ENCODE measurements at regions not wholly inside any gene's neighbourhood (a gene's known extent, or its start where the extent isn't known, plus 50 kb on each side); places are given as distances from the start of the nearest gene placed in this dataset.
"Not testable (repeated sequence)": the region's sequence is repeated elsewhere in the genome, so short reads cannot be mapped to it uniquely, and the experiment has no call there.

DNA sequence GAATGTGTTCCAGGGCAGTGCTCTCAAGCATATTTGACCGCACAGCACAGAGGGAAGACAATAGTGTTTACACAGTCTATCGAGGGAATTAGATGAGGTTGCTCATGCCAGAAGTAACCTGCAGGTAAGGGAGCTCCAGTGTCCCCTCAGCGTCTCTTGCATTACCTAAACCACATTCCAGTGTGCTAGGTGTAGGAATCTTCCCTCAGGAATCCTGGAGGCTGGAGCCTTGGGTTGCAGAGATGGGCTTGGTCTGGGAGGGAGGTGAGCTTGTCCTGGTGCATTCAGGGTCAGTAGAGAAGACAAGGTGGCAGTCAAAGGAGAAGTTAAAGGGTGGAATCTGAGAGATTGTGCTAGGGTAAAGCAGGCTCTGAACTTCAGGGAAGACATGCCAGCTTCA, 56.3 kb downstream of the SOX14 start:
- DNase-seq: no peak

DNA sequence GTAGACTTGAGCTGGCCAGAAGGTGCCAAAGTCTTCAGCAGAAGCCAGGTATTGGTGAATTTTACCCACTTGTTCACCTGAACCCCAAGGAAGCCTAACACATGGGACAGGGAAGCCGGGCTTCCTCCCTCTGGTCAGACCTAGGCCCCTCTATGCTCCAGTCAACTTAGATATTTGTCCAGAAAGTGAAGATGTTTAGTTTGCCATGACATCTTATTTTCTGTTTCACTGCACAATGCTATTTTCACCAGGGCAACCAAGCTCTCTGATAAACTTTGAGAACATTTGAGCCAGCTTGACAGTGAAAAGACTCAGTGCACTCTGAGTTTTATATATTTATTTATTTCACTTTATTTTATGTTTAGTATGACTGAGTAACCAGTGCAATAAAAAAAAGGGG, 71.0 kb downstream of the SOX14 start:
- DNase-seq: no peak

DNA sequence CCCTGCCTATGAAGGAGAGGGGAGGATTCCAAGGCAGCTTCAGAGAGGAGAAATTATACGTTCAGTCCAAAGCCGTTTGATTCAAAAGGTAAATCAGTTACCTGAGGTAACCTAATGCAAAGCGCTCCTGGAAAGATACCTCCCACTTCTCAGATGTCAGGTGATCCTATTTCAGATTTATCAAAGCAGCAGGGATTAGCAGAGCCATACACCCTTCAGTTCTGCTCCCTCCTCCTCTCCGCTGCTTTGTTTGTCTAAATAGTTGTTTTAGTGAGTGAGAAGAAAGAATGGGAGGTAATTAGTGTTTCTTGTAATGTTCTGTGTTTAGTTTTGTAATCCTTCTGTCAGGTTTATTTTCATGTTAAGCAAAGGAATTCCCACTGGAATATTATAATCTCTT, 81.1 kb downstream of the SOX14 start:
- DNase-seq: no peak

DNA sequence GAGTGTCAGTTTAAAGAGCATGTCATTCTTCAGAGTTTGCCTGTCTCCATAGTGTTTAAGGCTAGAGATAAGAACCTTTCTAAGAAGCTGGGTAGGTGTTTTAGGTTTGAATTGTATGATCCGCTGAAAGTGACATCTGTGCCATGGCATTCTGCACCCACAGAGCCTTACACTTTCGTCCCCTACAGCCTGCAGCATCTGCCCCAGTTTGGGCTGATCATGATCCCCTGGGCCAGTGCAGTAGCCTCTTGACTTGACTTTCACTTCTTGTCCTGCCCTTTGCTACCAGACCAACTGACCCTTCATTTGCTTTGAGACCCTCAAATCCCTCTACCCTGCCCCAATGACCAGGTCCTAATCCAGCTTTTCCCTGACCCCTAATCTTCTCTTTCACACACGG, 81.6 kb downstream of the SOX14 start:
- no peak for DNase-seq

DNA sequence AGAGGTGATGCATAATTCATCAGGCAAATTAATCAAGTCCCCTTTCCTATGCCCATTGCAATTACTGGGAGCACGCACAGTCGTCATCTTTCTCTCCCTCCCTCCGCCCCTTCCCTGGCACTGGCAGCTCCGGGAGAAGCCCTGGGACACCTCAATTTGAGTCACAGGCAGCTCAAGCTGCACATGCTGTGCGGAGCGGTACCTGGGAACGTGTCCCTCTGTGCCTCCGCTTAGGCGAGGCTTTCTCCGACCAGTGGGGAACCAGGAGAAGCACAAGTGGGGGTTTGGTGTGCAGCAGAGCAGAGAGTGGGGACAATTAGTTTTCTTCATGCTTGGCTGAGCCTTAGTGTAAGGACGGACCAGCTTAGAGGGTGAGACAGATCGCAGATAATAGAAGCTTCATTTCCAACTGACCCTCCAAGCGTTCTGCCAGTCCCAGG, 88.3 kb downstream of the SOX14 start:
- no peak for DNase-seq

DNA sequence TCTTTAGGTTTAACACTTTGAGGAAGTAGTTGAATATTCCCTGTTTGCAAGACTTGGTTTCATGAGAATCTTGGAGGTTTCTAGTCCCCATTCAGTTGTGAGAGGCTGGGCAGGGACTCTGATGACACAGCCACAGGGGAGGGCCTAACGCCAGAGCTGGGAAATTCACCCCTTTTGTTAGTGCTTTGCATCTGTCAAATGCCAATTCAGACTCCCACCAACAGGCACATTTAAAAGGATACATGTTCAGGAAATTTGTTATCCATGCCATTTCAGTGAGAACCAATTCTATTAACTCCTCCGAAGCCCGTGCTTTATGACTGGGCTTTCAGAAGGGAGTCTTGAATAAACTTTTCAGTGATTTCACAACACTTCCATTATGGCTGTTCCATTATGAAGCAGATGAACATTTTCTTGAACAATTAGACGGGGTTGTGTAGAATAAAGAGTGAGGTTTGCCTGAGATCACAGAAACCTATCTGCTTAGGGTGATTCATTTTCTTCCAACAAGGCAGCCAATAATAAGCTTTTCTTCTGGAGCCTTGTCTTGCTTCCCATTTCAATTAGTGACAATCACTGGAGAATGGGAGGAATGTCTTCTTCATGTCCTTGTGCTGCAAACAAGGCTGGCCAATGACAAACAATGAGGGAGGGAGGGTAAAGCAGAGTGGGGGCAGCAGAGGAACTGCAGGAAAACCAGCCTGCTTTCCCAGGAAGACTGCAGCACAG, 90.6 kb downstream of the SOX14 start:
- DNase-seq: no peak

DNA sequence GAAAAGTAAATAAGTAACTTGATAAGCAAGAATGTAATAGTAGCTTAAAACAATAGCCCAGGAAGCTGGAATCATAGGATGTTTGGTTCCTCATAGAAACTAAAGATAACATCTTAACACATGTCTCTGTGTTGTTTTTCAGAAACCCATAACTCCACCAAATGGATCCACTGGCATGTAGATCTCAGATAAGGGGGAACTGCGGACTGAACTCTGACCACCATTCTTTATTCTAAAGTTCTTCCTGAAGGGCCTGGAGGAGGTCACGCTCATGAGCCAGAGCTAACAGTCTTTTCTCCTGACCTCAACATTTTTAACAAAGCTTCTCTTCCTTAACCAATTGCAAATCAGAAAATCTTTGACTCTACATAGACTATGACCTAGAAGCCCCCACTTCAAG, 101.9 kb downstream of the SOX14 start:
- no peak for DNase-seq

DNA sequence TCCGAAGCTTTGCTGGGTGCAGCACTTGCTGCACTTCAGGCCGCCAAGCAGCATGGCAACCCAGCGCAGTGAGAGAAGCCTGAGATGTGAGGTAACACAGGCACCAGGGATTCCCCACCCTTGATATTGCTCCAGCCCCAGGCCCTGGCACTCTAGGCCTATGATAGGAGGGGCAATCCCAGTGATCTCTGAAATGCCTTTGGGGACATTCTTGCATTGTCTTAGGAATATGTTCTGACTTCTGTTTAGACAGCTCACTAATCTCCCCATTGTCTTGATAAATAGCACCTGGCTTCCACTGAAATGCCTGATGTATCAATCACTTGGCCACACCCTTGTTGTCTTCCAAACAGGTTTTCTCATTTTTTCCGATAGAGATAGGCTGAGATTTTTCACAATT, 102.8 kb downstream of the SOX14 start:
- DNase-seq: no peak

DNA sequence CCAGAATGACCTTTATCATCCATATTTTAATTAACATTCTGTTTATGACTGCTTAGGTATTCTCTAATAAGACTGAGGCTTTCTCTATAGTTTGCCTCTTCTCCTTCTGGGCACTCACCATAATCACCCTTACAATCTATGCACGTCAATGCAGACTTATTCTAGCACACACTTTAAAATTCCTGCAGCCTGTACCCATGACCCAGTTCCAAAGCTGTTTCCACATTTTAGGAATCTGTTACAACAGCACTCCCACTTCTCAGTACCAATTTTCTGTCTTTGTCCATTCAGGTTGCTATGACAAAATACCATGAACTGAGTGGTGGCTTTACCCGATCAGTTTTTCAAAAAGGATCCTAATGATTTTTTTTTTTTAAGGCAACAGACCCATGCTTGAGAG, 103.5 kb downstream of the SOX14 start:
- DNase-seq: no peak

DNA sequence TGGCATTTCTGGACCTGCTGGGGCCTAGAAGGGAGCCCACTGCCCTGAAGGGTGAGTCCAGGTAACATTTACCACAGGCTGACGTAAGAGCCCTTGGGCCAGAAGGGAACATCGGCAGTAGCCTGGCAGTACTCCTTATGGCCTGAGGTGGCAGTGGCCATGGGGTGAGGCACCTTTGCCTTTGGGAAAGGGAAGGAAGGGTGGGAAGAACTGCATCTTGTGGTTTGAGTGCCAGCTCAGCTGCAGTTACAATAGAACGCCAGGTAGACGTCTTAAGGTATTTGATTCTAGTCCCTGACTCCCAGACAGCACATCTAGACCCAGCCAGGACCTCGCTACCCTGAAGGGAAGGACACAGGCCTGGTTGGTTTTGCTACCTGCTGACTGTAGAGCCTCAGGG, 104.9 kb downstream of the SOX14 start:
- no peak for DNase-seq

DNA sequence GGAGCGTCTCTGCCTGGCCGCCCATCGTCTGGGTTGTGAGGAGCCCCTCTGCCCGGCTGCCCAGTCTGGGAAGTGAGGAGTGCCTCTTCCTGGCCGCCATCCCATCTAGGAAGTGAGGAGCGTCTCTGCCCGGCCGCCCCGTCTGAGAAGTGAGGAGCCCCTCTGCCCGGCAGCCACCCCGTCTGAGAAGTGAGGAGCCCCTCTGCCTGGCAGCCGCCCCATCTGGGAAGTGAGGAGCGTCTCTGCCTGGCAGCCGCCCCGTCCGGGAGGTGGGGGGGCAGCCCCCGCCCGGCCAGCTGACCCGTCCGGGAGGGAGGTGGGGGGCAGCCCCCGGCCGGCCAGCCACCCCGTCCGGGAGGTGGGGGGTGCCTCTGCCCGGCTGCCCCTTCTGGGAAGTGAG, 108.5 kb downstream of the SOX14 start:
- DNase-seq: not testable (repeated sequence)

DNA sequence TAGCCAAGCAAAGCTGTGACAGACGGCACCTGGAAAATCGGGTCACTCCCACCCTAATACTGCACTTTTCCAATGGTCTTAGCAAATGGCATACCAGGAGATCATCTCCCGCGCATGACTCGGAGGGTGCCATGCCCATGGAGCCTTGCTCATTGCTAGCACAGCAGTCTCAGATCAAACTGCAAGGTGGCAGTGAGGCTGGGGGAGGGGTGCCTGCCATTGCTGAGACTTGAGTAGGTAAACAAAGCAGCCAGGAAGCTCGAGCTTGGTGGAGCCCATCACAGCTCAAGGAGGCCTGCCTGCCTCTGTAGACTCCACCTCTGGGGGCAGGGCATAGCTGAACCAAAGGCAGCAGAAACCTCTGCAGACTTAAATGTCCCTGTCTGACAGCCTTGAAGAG, 113.1 kb upstream of the CLDN18 start:
- not testable (repeated sequence) for DNase-seq

DNA sequence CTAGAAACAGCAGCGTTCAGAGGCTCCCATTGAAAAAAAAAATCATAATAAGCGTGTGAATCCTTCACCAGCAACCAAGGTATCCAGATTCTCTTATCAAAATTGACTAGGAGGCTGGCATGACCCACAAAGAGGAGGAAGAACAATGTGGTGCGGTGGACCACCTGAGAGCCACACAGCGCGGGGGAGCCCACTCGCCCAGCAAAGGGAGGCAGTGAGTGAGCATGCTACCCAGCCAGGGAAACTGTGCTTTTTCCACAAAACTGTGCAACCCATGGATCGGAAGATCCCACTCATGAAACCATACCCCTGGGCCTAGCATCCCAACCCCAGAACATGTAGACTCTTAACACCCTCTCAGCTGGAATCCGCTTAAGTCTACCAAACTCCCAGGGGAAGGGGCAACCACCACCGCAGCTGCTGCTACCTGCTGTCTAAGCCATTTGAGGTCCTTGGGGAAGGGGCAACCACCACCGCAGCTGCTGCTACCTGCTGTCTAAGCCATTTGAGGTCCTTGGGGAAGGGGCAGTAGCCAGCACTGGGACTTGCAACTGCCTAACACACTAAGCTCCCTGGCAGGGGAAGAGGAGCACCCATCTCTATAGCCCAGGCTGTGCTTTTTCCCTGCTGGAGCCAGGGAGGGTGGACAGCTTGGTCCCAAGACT, 102.8 kb upstream of the CLDN18 start:
- DNase-seq: no peak

DNA sequence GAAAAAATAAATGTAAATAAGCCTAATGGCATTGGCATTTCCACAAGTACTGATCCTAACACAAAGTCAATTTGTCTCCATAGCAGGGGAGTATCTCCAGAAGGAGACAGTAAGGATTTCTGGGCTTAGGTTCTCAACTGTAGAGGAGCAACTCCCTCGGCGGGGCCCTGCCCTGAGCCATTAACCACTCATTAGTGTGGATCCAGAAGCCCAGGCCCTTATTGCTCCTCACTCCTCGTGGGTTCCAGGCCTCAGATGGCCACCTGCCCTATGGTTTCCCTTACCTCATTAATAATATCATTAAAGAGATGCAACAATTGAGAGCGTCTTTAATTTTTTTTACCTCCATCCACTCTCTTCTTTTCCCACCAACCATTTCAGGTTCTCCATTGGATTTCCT, 85.3 kb upstream of the CLDN18 start:
- DNase-seq: no peak

DNA sequence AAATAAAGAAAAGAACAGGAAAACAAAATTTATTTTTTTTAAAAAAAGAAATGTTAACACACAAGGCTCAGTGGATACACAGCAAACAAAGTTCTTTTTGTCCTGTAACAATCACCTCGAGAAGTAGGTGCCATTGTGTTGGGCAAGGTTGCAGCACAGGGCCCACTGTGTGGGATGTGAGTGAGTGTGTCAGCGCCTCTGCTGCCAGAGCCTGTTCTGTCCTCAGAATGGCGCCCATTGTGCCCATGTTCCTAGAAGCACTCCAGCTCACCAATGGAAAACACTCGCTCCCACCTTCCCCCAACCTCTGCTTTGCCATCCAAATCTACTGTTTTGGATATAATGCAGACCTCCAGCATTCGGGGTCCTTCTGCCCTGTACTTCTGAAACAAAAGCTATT, 84.9 kb upstream of the CLDN18 start:
- no peak for DNase-seq

DNA sequence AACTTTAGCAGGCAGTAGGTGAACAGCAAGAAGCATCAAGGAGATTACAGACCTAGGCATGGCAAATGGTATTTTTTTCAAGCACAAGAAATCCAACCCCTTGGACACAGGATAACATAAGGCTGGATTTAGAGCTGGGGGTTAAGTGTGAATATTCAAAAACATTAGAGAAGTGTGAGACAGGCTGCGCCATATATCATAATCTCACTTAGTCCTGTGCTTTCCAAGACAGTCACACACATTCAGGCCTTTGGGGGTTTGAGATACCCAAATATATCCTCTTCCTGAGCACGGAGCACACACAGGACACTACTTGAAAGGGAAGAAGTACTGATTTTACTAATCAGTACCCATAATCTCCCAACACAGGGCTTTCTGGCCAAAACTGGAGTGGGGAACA, 83.0 kb upstream of the CLDN18 start:
- no peak for DNase-seq

DNA sequence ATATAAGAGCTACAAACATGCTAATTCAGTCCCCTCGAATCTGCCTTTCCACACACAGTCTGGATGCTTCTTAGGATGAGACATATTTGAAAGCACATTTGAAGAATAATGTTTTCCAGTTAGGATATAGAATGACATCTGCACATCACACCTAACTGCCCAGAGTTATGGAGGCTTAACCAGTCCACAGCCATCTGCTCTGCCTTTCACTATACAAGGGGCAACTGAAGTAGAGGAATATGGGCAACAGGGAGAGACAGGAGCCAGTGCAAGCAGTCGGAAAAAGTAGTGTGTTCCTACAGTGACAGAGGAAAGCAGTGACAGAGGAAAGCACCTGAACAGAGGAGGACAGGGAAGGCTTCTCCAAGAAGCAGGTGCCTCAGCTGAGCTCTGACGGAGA, 79.0 kb upstream of the CLDN18 start:
- no peak for DNase-seq

DNA sequence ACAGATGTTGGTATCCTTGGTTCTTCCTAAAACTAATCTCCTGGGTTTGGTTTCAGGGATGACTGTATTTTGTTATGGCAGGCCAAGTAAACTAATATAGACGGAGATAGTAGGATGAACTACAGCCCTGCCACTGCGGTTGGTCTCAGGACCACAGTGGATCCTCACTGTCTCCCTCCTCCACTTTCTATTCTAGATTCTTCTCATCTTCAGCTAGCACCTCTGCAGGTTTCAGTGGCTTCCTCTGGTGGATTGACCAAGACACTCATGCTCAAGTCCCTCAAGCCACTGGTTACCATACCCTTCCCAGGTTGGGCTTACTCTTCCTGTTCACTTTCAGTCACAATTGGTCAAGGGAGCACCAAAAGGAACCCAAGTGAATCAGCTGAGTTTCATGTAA, 71.1 kb upstream of the CLDN18 start:
- no peak for DNase-seq

DNA sequence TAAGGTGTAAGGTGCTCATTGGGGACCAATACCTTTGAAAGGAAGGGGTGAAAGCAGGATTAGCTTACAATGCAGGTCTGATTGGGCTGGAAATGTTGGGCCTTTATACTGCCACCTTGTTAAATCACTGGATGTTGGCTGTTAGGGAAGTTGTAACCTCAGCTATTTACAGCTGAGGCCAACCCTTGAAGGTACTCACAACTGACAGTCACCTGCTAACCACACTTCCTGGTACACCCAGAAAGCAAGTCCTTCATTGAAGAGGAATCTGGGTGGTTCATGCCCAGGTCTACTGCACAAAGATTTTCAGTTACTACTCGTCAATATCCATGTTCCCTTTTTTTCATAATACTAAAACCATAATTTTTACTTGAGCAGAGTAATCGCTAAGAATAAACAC, 65.4 kb upstream of the CLDN18 start:
- no peak for DNase-seq

DNA sequence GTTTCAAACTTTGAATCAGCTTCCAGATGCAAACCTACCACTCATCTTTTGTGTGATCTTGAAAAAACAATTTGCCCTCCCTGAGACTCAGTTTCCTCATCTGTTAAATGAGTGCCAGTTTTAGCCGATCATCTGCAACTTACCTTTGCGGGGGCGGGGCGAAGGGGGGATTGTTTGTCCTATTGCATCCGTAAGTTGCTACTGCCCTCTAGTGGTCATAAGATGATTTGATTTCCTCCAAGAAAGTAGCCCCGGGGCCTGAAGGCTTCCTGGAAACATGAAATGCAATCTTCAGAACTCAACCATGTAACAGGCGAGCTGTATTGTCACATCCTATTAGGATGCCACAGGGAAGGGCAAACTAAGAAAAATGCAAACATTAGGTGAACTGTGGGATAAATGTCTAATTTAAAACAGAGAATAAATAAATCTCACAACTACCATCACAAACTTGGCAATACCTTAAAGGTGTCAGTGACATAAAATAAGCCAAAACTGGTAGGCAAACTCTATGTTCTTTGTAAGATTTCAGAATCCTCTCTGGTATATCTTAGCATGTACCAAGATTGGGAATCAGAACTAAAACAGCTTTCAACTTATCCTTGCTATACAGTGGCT, 63.5 kb upstream of the CLDN18 start:
- DNase-seq: peak; percentile 8

DNA sequence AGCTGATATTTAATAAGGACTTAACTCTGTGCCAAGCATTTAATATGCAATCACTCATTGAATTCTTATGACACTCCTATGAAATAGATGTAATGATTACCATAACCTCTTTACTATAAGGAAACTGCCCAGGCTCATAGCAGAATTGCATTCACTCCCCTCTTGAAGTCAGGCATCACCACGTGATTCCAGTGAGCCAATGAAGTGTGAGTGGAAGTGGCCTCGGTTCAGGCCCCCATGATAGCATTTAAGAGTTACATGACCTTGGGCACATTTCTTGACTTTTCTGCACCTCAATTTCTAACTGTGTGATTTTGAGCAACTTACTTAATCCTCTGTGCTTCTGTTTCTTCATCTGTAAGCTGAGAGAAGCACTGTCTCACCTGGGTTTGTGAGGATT, 62.8 kb upstream of the CLDN18 start:
- no peak for DNase-seq

DNA sequence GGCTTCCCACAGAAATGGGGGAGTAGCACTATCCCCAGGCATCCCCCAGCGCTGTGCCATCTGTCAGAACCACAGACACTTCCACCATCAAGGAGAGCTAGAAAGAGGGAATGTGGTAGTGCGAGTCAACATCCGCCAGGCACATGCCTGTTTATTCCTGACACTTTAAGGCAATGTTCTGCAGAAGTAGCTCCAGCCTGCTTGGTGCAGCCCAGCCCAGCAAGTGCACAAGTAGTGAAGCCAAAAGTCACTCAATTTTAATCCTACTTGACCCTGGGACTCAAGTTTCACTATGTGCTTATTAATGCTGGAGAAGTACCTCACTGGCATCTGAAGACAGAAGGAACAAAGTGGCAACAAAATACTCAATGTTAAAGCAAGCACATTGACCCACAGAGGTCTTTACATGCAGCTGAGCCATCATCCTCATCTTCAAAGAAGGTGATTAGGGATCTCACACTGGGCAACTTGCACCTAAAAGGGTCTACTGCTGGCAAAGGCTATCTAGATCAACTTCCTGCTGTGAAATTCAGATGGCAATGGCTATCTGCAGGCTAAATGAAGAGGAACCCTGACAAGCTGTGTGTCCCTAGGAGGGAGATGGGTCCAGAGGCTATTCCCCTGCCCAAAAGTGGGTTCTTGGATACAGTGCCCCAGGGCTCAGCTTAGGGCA, 61.4 kb upstream of the CLDN18 start:
- no peak for DNase-seq

DNA sequence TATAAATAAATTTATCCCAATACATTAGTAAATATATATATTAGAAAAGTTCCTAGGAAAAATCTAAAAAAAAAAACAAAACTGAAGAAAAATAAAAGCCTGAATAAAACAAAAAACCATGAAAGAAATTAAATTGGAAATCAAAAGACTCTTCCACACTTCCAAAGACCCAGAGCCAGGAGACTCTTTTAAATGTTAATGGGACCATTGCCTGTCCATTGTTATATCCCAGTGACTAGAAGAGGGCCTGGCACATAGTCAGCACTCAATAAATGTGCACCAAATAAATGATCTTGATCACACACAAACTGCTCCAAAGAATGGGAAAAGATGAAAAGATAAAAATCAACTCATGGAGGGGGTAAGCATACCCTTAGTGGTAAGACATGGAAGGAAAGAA, 51.3 kb upstream of the CLDN18 start:
- DNase-seq: no peak

Measured in NCI-H748 treated with DMSO at 0.1 percent for 48 hours (cell line).